HG03196 (cell line): ENCODE measurements at regions not wholly inside any gene's neighbourhood (a gene's known extent, or its start where the extent isn't known, plus 50 kb on each side); places are given as distances from the start of the nearest gene placed in this dataset.
"Not testable (repeated sequence)": the region's sequence is repeated elsewhere in the genome, so short reads cannot be mapped to it uniquely, and the experiment has no call there.

Experiments used
- ATAC-seq: cut with Tn5 transposase; IDR thresholded peaks from one replicate; pipeline ENCODE4 v1.9.1; 2021; ENCODE audit not compliant: unreplicated experiment

DNA sequence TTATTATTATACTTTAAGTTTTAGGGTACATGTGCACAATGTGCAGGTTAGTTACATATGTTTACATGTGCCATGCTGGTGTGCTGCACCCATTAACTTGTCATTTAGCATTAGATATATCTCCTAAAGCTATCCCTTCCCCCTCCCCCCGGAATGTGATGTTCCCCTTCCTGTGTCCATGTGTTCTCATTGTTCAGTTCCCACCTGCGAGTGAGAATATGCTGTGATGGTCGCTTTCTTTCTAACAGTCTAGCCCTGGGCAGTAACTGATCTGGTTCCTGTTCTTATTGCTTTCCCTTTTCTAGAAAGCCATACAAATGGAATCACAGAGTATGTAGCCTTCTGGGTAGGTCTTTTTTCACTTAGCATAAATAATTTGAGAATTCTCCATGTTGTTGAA lies 311.1 kb upstream of the CNTNAP2 start:
- not testable (repeated sequence) for ATAC-seq

DNA sequence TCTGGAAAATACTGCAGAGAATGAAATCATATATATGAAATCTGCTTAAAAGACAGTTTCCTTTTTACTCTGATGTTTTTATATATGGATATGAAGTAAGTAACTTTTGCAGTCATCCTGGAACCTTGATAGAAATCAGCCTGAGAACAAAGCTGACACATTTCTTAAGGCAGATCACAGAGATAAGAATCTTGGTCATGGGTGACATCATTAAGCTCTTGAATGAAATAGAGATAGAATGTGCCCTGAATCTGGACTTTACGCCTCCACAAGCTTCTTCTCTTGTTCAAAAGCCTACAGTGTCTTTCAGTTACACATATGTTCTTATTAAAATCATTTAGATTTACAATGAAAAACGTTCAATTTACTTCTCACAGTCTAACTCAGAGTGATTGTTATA lies 319.1 kb upstream of the CNTNAP2 start:
- no peak for ATAC-seq

DNA sequence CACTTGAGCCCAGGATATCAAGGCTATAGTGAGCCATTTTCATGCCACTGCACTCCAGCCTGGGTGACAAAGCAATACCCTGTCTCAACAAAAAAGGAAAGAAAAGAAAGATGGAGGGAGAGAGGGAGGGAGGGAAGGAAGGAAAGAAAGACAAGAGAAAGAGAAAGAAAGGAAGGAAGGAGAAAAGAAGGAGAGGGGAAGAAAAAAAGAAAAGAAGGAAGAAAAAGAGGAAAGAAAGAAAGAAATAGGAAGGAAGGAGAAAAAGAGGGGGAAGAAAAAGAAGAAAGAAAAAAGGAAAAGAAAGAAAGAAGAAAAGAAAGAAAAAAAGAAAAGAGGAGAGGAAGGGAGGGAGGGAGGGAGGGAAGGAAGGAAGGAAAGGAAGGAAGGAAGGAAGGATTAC lies 321.5 kb upstream of the CNTNAP2 start:
- no peak for ATAC-seq

DNA sequence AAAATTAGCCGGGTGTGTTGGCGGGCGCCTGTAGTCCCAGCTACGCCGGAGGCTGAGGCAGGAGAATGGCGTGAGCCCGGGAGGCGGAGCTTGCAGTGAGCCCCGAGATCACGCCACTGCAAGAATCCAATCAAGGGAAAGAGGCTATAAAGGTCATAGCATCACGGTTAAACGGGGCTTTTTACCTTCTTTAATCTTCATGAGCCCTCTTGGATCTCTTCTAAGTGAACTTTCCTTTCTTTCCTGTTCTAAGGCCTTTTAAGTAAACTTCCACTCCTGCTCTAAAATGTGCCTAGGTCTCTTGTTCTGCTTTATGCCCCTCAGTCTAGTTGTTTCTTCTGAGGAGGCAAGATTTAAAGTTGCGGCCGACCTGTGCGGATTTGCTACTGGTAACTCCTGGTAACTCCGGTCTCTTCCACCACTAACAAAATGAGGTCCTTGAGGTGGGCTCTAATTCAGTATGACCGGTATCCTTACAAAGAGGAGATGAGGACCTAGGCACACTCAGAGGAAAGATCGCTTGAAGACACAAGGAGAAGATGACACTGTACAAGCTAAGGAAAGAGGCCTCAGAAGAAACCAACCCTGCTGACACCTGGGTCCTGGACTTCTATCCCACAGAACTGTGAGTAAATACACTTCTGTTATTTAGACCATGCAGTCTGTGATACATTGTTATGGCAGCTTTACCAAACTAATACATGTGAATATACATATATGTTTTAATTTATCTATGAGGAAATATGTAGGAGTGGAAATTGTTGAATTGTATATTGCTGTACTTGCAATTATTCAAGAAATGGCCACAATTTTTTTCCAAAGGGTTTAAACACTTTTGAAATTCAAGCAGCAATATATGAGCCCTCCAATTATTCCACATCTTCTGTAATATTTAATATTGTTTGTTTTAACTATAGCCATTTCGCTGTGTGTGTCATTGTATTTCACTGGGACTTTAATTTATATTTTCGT lies 331.5 kb upstream of the CNTNAP2 start:
- ATAC-seq = no peak

DNA sequence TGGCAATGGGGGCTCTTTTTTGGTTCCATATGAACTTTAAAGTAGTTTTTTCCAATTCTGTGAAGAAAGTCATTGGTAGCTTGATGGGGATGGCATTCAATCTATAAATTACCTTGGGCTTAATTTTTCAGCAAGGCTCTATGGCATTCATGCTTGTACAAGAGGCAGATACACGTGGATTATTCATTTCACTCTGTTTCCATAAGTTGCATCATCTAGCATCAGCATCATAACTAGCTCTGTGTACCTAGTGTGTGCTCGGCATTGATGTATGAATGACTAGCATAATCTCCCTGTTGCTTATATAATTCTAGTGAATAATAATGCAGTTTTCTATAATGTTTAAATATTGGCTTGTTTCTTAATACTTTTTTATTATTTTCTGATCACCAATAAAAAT lies 335.2 kb upstream of the CNTNAP2 start:
- ATAC-seq = not testable (repeated sequence)

DNA sequence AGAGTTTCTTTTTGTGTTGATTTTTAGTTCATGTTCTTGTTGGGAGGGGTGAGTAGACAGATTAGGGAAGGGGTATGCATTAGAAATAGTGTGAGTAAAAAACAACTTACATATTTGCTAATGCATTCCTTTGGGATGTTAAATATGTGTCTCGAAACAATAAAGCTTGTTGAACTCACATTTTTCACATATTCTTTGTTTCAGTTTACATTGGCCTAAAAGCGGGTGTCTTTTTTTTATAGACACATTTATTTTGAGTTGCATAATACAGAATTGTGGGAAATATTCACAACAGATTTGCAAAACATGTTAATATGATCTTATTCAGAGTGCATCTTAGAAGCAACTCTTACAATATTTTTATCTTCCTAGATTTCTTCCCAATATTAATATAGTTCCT lies 337.5 kb upstream of the CNTNAP2 start:
- ATAC-seq = no peak

DNA sequence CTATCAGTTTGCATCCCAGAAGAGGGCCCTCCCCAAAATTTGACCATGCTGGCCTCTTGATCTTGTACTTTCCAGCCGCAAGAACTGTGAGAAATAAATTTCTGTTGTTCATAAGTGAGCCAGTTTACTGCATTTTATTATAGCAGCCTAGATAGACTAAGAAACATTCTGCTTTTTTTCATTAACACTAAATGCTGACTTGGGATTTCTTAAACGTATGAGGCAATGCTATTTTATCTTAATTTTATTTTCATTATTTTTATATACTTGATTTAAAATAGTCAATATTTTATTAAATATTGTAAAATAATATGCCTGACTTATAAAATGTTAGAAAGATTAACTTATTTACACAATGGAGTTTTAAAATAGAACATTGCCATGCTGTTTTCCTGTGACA lies 341.8 kb upstream of the CNTNAP2 start:
- ATAC-seq = no peak

DNA sequence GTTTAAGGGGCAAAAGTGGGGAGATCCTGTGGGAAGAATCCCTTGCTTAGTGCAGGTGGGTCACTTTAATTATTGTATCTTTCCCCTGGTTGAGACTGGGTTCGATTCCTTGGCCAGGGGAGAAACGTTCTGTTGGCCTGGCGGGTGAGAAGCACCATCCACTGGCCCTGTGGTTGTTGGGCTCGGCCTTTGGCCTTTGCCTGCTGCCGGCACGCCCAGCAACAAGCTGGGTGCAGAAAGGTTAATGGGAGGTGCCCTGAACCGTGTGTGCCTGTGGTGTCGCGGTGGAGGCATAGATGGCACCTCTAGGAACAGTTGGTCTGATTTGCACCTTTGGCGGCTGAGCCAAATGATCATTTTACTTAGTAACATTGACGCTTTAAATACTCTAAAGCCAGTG lies 363.6 kb upstream of the CNTNAP2 start:
- no peak for ATAC-seq

DNA sequence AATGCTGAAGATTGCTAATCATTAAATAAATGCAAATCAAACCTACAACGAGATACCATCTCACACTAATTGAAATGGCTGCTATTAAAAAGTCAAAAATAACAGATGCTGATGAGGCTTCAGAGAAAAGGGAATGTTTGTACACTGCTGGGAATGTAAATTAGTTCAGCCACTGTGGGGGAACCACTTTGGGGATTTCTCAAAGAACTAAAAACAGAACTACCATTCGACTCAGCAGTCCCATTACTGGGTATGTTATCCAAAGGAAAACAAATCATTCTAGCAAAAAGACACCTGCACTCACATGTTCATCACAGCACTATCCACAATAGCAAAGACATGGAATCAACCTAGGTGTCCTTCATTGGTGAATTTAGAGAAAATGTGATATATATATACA lies 379.0 kb upstream of the CNTNAP2 start:
- ATAC-seq = no peak

DNA sequence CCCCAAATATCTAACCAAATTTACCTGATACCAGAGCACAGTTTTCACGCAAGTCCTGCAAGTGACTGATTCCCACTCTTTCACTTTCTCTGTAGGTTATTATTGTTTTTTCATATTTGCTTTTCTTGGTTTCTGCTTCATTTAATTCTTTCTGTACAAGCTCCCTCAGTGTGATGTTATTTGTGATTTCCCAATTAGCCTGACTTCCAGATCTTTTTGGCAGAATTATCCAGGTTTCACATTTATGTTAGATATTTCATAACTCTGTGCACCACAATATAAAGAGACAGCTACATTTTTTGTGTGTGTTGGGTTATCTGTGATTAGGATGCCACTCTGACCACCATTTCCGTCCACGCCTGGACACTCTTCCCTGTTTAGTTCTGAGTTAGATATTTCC lies 381.5 kb upstream of the CNTNAP2 start:
- ATAC-seq = no peak

DNA sequence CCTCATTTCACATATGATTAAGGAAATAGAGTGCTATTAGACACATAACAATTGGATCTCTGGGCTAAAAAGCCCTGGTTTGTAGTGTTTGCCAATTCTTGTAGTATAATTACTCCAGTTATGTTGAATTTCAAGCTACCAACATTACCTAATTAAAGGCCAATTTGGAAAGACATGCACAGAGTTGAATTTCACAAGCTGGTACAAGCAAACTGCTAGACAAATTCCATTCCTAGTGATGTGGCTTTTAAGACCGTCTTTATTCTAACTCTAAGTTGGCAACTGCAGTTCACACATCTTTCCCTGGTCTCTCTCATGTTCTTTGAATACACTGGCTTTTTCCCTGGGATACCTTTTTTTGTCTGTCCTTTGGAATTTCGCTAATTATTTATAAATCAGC lies 384.1 kb upstream of the CNTNAP2 start:
- no peak for ATAC-seq

DNA sequence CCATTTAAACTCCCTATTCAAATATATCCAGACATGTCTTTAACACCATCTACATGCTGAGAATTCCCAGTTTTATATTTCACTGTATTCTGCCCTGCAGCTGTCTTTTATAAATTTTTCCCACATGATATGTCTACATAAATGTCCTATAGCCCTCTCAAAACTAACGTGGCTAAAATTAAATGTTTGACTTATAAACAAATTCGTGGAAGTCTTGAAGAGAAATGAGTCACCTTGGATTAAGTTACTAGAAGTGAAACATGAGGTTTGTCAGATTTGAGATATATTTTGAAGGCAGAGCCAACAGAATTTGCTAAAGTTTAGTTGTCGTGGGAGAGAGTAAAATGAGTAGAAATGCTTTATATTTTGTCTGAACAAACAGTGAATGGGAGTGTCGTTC lies 386.9 kb upstream of the CNTNAP2 start:
- no peak for ATAC-seq

DNA sequence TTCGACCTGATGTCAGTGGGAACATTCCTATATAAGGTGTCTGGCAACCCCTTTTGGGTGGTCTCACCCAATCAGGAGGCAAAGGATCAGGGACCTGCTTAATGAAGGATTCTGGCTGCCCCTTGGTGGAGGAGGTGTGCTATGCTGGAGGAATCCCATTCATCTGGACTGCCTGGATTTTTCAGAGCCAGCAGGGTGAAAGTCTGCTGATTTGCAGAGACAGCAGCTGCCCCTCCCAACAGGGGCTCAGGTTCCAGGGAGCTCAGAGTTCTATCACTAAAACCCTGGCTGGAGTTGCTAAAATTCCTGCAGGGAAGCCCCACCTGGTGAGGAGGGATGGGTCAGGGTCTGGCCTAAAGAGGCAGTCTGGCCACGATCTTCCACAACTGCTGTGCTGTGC lies 398.5 kb upstream of the CNTNAP2 start:
- no peak for ATAC-seq

DNA sequence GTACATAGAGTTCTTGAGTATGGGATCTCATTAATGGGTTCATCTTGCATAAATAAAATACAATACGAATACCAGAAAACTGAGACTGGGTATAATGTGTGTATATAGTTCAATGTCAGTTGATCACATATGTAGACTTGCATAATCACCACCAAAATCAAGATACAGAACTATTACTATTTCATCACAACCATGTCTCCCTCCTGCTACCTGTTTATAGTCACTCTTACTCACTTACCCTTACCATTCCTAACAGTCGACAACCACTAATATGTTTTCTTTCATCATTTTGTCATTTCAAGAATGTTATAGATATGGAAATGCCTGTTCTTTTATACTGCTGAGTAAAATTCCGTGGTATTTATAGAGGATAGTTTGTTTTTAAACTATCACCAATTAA lies 416.1 kb upstream of the CNTNAP2 start:
- ATAC-seq = no peak

DNA sequence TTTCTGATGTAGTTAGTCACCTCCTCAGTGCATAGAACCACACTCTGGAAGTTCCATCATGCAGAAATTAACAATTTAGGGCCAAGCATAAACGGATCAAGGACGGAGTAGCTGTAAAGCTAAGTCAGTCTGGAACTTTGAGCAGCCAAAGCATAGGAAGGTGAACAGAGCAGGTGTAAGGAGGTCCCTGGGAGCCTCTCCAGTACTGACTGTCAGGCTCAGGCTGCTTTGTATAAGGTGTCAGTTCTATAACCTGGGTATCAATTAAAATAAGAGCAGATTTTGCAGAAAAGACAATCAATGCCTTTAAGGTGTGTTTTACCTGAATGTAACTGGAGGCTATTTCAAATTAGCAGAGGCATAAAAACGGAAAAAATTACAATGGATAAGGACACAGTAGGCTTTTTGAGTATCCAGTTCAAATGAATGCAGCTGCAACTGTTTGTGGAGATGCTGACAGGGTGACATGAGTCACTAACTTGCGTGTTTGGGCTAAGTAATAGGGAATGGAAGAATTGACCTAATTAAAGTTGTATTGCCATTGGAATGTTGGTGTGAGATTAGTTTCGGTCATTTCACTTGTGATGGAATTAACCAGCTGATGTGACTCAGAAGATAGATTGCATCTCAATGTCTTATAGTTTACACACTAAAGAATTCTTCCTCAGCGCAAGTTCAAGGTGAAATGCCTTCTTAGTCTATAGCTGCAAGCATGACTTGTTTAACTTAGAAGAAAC lies 417.9 kb upstream of the CNTNAP2 start:
- no peak for ATAC-seq

DNA sequence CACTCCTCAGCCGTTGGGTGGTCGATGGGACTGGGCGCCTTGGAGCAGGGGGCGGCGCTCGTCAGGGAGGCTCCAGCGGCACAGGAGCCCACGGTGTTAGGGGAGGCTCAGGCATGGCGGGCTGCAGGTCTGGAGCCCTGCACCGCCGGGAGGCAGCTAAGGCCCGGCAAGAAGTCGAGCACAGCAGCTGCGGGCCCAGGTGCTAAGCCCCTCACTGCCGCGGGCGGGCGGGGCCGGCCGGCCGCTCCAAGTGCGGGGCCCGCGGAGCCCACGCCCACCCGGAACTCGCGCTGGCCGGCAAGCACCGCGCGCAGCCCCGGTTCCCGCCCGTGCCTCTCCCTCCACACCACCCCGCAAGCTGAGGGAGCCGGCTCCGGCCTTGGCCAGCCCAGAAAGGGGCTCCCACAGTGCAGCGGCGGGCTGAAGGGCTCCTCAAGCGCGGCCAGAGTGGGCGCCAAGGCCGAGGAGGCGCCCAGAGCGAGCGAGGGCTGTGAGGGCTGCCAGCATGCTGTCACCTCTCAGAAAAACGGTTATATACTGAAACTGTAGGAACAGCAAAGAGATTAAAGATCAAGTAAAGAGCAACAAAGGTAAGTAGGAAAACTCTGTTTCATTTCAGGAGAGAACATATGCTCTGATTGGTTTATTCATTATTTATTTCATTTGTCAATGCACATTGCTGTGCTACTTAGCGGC lies 419.0 kb upstream of the CNTNAP2 start:
- not testable (repeated sequence) for ATAC-seq

DNA sequence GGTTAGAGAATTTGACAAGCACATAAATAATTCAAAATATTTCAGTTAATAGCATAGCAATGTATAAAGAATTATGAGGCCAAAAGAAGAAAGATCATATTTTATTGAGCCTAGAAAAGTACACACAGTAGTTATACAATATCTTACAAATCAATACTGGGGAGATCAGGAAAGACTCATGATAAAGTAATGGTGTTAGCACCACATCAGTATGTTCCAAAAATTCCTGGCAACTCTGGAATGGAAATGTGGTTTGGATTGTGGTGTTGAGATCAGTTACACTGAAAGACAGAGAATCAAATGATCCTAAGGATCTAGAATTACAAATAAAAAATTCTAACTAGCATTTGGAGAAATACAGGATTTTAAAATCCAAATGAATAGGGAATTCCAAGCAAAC lies 420.5 kb upstream of the CNTNAP2 start:
- no peak for ATAC-seq

DNA sequence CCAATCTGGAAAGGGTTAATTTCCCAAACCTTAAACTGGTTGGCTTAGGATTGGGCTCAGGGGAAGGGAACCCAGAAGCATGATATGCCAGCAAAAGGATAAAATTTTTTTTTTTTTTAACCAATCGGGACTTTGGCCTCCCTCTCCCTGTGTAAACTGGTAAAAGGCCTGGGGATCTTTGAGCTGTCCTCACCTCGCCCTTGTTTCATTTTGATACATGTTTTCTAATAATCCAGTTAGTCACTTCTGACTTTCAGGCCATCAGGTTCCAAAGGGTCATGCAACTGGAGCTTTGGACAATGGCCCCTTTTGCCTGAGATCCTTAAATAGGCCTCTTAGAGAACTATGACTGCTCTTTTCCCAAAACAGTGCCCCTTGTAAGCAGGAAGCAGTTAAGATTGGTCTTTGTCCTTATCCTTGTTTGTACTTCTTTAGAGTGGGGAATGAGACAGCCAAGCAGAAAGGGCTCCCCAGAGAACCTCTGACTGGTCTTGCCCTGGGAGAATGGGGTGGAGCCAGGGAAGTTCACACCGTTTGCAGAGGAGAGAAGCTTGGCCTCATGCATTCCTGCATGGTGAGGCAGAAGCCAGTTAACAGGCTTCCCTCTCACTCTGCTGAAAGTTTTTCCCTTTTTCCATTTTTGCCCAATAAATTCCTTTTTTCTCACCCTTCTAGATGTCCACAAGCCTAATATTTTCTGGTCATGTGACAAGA lies 424.2 kb upstream of the CNTNAP2 start:
- ATAC-seq = no peak

DNA sequence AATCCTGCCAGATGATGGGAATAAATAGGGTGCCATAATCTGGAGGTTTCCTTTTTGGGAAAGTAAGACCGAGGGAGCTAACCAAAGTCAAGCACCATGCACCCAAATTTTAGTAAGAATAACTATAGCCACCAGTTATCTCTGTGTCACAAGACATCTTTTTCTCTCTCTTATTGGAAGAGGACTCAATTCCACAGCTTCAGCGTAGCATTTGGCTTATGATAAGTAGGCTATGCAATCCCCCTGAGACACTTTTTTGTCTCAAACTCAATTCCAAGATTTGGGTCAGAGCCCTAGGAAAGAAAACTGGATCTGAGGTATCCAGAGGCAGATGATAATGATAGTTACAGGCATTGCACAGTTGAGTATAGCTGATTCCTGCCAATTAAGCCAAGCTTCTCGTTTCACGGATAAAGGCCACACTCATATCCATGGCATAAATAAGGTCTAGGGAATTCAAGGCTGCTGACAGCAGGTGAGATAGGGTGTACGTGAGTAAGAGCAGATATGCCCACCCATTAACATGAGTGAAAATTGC lies 425.2 kb upstream of the CNTNAP2 start:
- no peak for ATAC-seq

DNA sequence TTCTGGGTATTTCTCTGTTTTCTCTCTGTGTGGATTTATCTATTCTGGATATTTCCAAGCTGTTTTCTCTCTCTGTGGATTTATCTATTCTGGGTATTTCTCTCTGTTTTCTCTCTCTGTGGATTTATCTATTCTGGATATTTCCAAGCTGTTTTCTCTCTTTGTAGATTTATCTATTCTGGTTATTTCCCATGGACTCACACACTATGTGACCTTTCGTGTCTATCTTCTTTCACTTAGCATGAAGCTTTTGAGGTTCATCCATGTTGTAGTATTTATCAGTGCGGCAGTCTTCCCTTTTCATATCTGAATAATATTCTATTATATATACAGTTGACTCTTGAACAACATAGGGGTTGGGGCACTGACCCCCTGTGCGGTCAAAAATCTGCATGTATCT lies 435.0 kb upstream of the CNTNAP2 start:
- ATAC-seq = no peak

DNA sequence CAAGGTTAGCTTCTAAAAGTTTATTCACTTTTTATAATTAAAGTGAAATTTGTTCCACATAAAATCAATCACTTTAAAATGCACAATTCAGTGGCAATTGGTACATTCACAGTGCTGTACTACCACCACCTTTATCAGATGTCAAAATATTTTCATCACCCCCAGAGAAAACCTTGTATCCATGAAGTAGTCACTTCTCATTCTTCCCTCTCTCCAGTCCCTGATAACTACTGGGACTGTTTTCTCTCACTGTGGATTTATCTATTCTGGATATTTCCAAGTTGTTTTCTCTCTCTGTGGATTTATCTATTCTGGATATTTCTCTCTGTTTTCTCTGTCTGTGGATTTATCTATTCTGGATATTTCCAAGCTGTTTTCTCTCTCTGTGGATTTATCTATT lies 435.4 kb upstream of the CNTNAP2 start:
- no peak for ATAC-seq
